Peyer's patch (tissue), 4 donors: ENCODE measurements at regions not wholly inside any gene's neighbourhood (a gene's known extent, or its start where the extent isn't known, plus 50 kb on each side); places are given as distances from the start of the nearest gene placed in this dataset.

ENCODE experiments used
- POLR2A ChIP-seq, 2 donors: fragments of 450-650 bp; IDR thresholded peaks; one replicate each; pipeline ENCODE4 v1.5.1; 2017; ENCODE audit warnings: antibody characterized with exemption in 2 of 2, mild to moderate bottlenecking in 2 of 2, moderate library complexity in 2 of 2
- TF ChIP-seq, protein P1 (sequence below), 6 experiments: fragments of 450-650 bp in 4 of 6; fragments of 200-600 bp in 2 of 6; sonication (generic) in 1 of 6; IDR thresholded peaks; one replicate each; pipeline ENCODE4 v1.5.1; 2017 to 2019; ENCODE audit warnings: antibody characterized with exemption in 6 of 6, mild to moderate bottlenecking in 3 of 6, moderate library complexity in 1 of 6

DNA sequence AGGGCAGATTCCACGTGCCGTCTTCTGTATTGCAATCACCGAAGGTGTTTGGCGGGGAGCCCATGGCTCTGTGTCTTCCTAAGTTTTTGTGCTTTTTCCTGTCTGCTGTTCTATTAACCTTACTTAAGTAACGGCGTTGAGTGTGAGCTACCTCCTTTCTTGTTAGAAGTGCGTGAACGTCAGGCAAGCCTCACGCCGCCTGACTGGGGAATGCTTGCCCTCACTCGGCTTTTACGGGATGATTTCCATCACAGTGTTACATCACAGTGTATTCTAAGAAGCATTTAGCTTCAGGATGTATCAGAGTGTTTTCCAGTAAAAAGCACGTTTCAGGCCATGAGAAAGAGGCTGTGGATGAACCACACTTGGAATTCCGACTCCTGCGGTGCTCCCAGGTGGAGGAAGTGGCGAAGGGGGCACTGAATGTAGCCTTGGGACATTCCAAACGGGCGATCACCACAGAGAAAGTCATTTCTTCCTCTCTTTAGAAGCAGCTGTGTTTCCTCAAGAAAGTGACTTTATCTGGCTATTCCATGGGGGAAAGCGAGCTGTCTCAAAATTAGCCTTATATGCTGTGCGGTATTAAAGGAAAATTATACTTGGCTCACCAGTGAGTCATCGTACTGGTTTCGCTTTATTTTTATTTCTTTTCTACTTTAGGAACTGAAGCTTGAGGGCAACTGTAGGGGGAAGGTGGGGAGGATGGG lies 290.7 kb downstream of the KLF6 start:
- TF ChIP-seq, protein P1, sequence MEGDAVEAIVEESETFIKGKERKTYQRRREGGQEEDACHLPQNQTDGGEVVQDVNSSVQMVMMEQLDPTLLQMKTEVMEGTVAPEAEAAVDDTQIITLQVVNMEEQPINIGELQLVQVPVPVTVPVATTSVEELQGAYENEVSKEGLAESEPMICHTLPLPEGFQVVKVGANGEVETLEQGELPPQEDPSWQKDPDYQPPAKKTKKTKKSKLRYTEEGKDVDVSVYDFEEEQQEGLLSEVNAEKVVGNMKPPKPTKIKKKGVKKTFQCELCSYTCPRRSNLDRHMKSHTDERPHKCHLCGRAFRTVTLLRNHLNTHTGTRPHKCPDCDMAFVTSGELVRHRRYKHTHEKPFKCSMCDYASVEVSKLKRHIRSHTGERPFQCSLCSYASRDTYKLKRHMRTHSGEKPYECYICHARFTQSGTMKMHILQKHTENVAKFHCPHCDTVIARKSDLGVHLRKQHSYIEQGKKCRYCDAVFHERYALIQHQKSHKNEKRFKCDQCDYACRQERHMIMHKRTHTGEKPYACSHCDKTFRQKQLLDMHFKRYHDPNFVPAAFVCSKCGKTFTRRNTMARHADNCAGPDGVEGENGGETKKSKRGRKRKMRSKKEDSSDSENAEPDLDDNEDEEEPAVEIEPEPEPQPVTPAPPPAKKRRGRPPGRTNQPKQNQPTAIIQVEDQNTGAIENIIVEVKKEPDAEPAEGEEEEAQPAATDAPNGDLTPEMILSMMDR (IDR thresholded peaks at IDR 0.05) = no peak
- no peak for TF ChIP-seq POLR2A (IDR thresholded peaks at IDR 0.05)
